H9 (cell line): ENCODE measurements at regions not wholly inside any gene's neighbourhood (a gene's known extent, or its start where the extent isn't known, plus 50 kb on each side); places are given as distances from the start of the nearest gene placed in this dataset.

Experiments
- DNase-seq: peaks from one replicate; pipeline ENCODE4 v3.0.0-alpha.2; 2017
- H2AFZ ChIP-seq: one replicate; pipeline ENCODE4 v1.6.1; 2013; ENCODE audit warnings: mild to moderate bottlenecking, low read length, control low read depth, moderate library complexity
- H2AK5ac ChIP-seq: 2 replicates; pipeline ENCODE4 v1.6.1; 2013; ENCODE audit warnings: low read length, control low read depth, mixed read lengths; ENCODE audit not compliant: insufficient read length
- H2BK120ac ChIP-seq: one replicate; pipeline ENCODE4 v1.6.1; 2013; ENCODE audit warnings: low read depth, mild to moderate bottlenecking, low read length, control low read depth, inconsistent platforms; ENCODE audit not compliant: poor library complexity, severe bottlenecking
- H2BK12ac ChIP-seq: 2 replicates; pipeline ENCODE4 v1.6.1; 2013; ENCODE audit warnings: low read length, control low read depth, mixed read lengths, low read depth; ENCODE audit not compliant: insufficient read length
- H2BK15ac ChIP-seq: 2 replicates; pipeline ENCODE4 v1.6.1; 2013; ENCODE audit warnings: low read depth, low read length, control low read depth
- H2BK20ac ChIP-seq: one replicate; pipeline ENCODE4 v1.6.1; 2013; ENCODE audit warnings: low read depth, mild to moderate bottlenecking, low read length, control low read depth, inconsistent platforms; ENCODE audit not compliant: poor library complexity, severe bottlenecking
- H2BK5ac ChIP-seq: 2 replicates; pipeline ENCODE4 v1.6.1; 2013; ENCODE audit warnings: low read length, control low read depth, mixed read lengths; ENCODE audit not compliant: insufficient read length
- H3K14ac ChIP-seq: 2 replicates; pipeline ENCODE4 v1.6.1; 2013; ENCODE audit warnings: low read length, control low read depth; ENCODE audit not compliant: insufficient read depth
- H3K18ac ChIP-seq: 2 replicates; pipeline ENCODE4 v1.6.1; 2013; ENCODE audit warnings: low read depth, mild to moderate bottlenecking, mixed read lengths, low read length, control low read depth; ENCODE audit not compliant: insufficient read length
- H3K23ac ChIP-seq: 2 replicates; pipeline ENCODE4 v1.6.1; 2013; ENCODE audit warnings: low read length, control low read depth, mixed read lengths, low read depth; ENCODE audit not compliant: insufficient read length
- H3K23me2 ChIP-seq: 2 replicates; pipeline ENCODE4 v1.6.1; 2013; ENCODE audit warnings: low read depth, mild to moderate bottlenecking, mixed read lengths, low read length, control low read depth; ENCODE audit not compliant: insufficient read length, poor library complexity, severe bottlenecking
- H3K27ac ChIP-seq: 2 replicates; pipeline ENCODE4 v1.5.1; 2013; ENCODE audit warnings: low read length, control low read depth, mixed read lengths, low read depth; ENCODE audit not compliant: insufficient read length
- H3K27me3 ChIP-seq: 2 replicates; pipeline ENCODE4 v1.6.1; 2013; ENCODE audit warnings: low read length, control low read depth, inconsistent platforms; ENCODE audit not compliant: insufficient read depth
- H3K4ac ChIP-seq: 2 replicates; pipeline ENCODE4 v1.6.1; 2013; ENCODE audit warnings: low read depth, mild to moderate bottlenecking, control low read depth, inconsistent platforms, low read length, moderate library complexity
- H3K4me1 ChIP-seq: 2 replicates; pipeline ENCODE4 v1.6.1; 2013; ENCODE audit warnings: low read length, control low read depth, inconsistent platforms; ENCODE audit not compliant: insufficient read depth
- H3K4me2 ChIP-seq: 2 replicates; pipeline ENCODE4 v1.6.1; 2013; ENCODE audit warnings: low read length, control low read depth, mixed read lengths; ENCODE audit not compliant: insufficient read length, insufficient read depth
- H3K56ac ChIP-seq: 2 replicates; pipeline ENCODE4 v1.6.1; 2013; ENCODE audit warnings: low read depth, mild to moderate bottlenecking, mixed read lengths, low read length, control low read depth; ENCODE audit not compliant: insufficient read length
- H3K79me1 ChIP-seq: 2 replicates; pipeline ENCODE4 v1.6.1; 2013; ENCODE audit warnings: low read depth, mild to moderate bottlenecking, moderate library complexity, low read length, control low read depth, inconsistent platforms; ENCODE audit not compliant: insufficient read depth, poor library complexity, severe bottlenecking
- H3K79me2 ChIP-seq: 2 replicates; pipeline ENCODE4 v1.6.1; 2013; ENCODE audit warnings: low read length, control low read depth, inconsistent platforms; ENCODE audit not compliant: insufficient read depth
- H3K9ac ChIP-seq: 2 replicates; pipeline ENCODE4 v1.6.1; 2013; ENCODE audit warnings: low read length, control low read depth, mixed read lengths; ENCODE audit not compliant: insufficient read length; ENCODE audit errors: extremely low read depth
- H3K9me3 ChIP-seq: one replicate; pipeline ENCODE4 v1.6.1; 2013; ENCODE audit warnings: low read depth, low read length, inconsistent platforms; ENCODE audit not compliant: control insufficient read depth
- H3T11ph ChIP-seq: one replicate; pipeline ENCODE4 v1.6.1; 2013; ENCODE audit warnings: mild to moderate bottlenecking, low read length, control low read depth, inconsistent platforms
- H4K20me1 ChIP-seq: one replicate; pipeline ENCODE4 v1.6.1; 2013; ENCODE audit not compliant: control insufficient read depth, insufficient read length, insufficient read depth
- H4K5ac ChIP-seq: 2 replicates; pipeline ENCODE4 v1.6.1; 2013; ENCODE audit warnings: low read depth, mild to moderate bottlenecking, mixed read lengths, low read length, control low read depth; ENCODE audit not compliant: insufficient read length
- H4K8ac ChIP-seq: replicated peaks from 2 replicates; pipeline ENCODE4 v1.6.1; 2013; ENCODE audit warnings: low read length, control low read depth, mixed read lengths, low read depth; ENCODE audit not compliant: insufficient read length
- H4K91ac ChIP-seq: 2 replicates; pipeline ENCODE4 v1.6.1; 2013; ENCODE audit warnings: low read depth, mild to moderate bottlenecking, moderate library complexity, mixed read lengths, low read length, control low read depth; ENCODE audit not compliant: insufficient read length
- H3K27ac Mint-ChIP-seq, 3 experiments: 2 replicates in 2 of 3; 3 replicates in 1 of 3; pipeline ENCODE4 v1.8.0; 2020 to 2021; ENCODE audit warnings: mixed read lengths in 3 of 3, mild to moderate bottlenecking in 1 of 3, moderate library complexity in 1 of 3
- H3K27me3 Mint-ChIP-seq: 2 replicates; pipeline ENCODE4 v1.8.0; 2021; ENCODE audit warnings: low read depth, mild to moderate bottlenecking, moderate library complexity, mixed read lengths
- H3K36me3 Mint-ChIP-seq, 3 experiments: 2 replicates in 2 of 3; 3 replicates in 1 of 3; pipeline ENCODE4 v1.8.0; 2020 to 2021; ENCODE audit warnings: low read depth in 3 of 3, mixed read lengths in 3 of 3; ENCODE audit not compliant: insufficient read depth in 1 of 3
- H3K4me1 Mint-ChIP-seq, 2 experiments: 2 replicates each; pipeline ENCODE4 v1.8.0; 2020; ENCODE audit warnings: mixed read lengths in 2 of 2
- H3K4me3 Mint-ChIP-seq, 2 experiments: 2 replicates in 1 of 2; 3 replicates in 1 of 2; pipeline ENCODE4 v1.8.0; 2020 to 2021; ENCODE audit warnings: mild to moderate bottlenecking in 2 of 2, mixed read lengths in 2 of 2, moderate library complexity in 1 of 2
- H3K9me3 Mint-ChIP-seq, 2 experiments: 2 replicates in 1 of 2; 3 replicates in 1 of 2; pipeline ENCODE4 v1.8.0; 2020; ENCODE audit warnings: mild to moderate bottlenecking in 2 of 2, mixed read lengths in 2 of 2, moderate library complexity in 1 of 2
- CTCF ChIP-seq: fragments of 200-600 bp; sonication (generic); conservative IDR thresholded peaks from 3 replicates; pipeline ENCODE4 v1.8.0; 2021; ENCODE audit warnings: antibody characterized with exemption, mild to moderate bottlenecking
- WGBS: extraction: QIAGEN DNeasy Blood & Tissue Kit; methylation state at CpG from one replicate; pipeline ENCODE4 v1.1.7; 2013; ENCODE audit warnings: missing lambda C conversion rate, low lambda C conversion rate, mixed read lengths; ENCODE audit not compliant: insufficient read length; ENCODE audit errors: extremely low coverage; 5-methylcytosine and 5-hydroxymethylcytosine counted together

GRCh38 chr1:192475970-192476369 lies 99.6 kb upstream of the RGS1 start:
- Histone ChIP-seq H2AK5ac (no peak overlapping the region), H2BK12ac (no peak overlapping the region), H3K4ac (no peak overlapping the region), H3K18ac (no peak overlapping the region), H4K5ac (no peak overlapping the region), H4K20me1 (no peaks in the 10 kb centered on the region), H3T11ph (no peak overlapping the region), H3K27me3 (no peaks in the 10 kb centered on the region), H3K79me2 (no peaks in the 10 kb centered on the region), H3K23me2 (no peaks in the 10 kb centered on the region), H2BK15ac (no peak overlapping the region), H3K23ac (no peak overlapping the region), H2AFZ (no peak overlapping the region), H4K8ac (no peak overlapping the region), H3K56ac (no peak overlapping the region), H4K91ac (no peak overlapping the region), H2BK5ac (no peak overlapping the region), H3K4me2 (no peak overlapping the region), H3K79me1 (no peaks in the 10 kb centered on the region), H2BK20ac (no peak overlapping the region), H3K9ac (no peak overlapping the region), H2BK120ac (no peak overlapping the region), H3K27ac (no peak overlapping the region), H3K4me1 (no peaks in the 10 kb centered on the region), H3K9me3 (no peaks in the 10 kb centered on the region), H3K14ac (no peak overlapping the region)
- no peaks in the 10 kb centered on the region; a peak in 1 of 5 replicates for H3K9me3 Mint-ChIP-seq
- TF ChIP-seq CTCF = no peak
- H3K27ac Mint-ChIP-seq = no peak overlapping the region
- H3K27me3 Mint-ChIP-seq = no peaks in the 10 kb centered on the region
- no peak for DNase-seq
- no CpG with 5 or more reads among the region's 3 CpGs for WGBS
- H3K4me1 Mint-ChIP-seq = no peaks in the 10 kb centered on the region
- no peak overlapping the region for H3K4me3 Mint-ChIP-seq
- H3K36me3 Mint-ChIP-seq = no peaks in the 10 kb centered on the region
